ENCODE measurements at regions not wholly inside any gene's neighbourhood (a gene's known extent, or its start where the extent isn't known, plus 50 kb on each side); places are given as distances from the start of the nearest gene placed in this dataset.
"Not testable (repeated sequence)": the region's sequence is repeated elsewhere in the genome, so short reads cannot be mapped to it uniquely, and the experiment has no call there.

- DNase-seq (ENCODE audit: low spot score): no peak
These were observed 187.3 kb upstream of the INTU start for GRCh38 chr4:127445471-127445870.

GRCh38 chr4:127446427-127446885 is 186.3 kb upstream of the INTU start:
- DNase-seq (ENCODE audit: low spot score): no peak

DNA sequence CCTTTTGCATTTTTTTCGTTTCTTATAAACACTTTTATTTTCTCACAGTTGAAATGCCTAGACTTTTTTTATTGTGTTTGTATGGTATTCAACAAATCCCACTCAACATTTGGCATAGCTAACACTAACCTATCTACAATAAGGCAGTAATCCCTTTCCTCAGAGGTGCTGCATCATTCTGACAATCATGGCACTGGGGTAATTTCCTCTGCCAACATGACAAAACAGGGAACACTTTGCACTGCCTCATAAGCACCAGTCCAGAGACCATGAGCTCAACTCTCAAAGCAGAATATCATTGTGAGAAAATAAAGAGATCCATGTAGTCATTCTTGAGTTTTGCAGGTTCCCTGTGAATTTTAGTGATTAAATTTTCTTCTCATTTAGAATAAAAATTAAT is 183.8 kb upstream of the INTU start:
- no peak for DNase-seq (ENCODE audit: low spot score)

DNA sequence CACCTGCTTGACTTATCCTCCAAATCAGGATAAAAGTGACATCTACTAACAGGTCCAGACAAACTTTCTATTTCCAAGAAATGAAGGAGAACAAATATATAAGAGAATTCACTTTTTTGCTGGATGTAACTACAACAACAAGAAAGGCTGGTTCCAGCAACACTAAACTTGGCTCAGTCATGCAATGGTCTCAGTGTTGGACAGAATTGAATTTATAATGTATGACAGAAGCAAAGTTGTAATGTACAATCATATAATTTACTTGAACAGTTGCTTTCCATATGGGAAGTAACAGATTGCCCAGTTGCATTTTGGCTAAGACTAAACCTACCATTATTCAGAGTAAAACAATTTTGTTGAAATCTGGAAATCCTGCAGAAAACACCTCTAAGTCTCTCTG is 183.3 kb upstream of the INTU start:
- DNase-seq (ENCODE audit: low spot score): no peak

DNA sequence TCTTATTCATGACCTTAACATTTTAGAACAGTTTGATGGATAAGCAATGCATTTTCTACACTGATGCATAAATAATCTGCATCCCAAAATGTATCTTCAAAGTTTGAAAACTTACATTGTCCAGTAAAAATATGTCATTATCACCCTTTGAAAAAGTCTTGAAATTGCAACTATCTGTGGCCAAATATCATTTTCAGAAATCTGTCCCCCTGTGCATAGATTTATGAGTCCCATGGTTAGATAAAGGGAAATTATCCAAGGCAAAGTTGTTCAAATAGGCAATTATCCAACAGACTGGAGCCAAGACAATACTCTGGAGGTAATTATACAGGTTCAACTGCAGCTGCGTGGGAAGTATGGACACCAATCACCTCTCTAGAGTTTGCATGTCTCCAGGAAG is 182.5 kb upstream of the INTU start:
- no peak for DNase-seq (ENCODE audit: low spot score)

DNA sequence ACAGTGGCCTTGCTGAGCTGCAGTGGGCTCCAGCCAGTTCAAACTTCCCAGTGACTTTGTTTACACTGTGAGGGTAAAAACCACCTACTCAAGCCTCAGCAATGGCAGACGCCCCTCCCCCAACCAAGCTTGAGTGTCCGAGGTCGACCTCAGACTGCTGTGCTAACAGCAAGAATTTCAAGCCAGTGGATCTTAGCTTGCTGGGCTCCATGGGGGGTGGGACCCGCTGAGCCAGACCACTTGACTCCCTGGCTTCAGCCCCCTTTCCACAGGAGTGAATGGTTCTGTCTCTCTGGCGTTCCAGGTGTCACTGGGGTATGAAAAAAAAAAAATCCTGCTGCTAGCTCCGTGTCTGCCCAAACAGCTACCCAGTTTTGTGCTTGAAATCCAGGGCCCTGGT is 168.9 kb upstream of the INTU start:
- DNase-seq (ENCODE audit: low spot score): no peak

GRCh38 chr4:127469542-127469941 is 163.2 kb upstream of the INTU start:
- no peak for DNase-seq (ENCODE audit: low spot score)

- DNase-seq (ENCODE audit: low spot score): no peak
These were observed 162.6 kb upstream of the INTU start for GRCh38 chr4:127469959-127470809.

- not testable (repeated sequence) for DNase-seq (ENCODE audit: low spot score)
These were observed 154.5 kb upstream of the INTU start for GRCh38 chr4:127478271-127478670.

- peak; percentile 54 for DNase-seq (ENCODE audit: low spot score)
These were observed 153.6 kb upstream of the INTU start for GRCh38 chr4:127479031-127479622.

- no peak for DNase-seq (ENCODE audit: low spot score)
These were observed 150.7 kb upstream of the INTU start for GRCh38 chr4:127482049-127482448.

GRCh38 chr4:127484117-127484516 is 148.6 kb upstream of the INTU start:
- no peak for DNase-seq (ENCODE audit: low spot score)

DNA sequence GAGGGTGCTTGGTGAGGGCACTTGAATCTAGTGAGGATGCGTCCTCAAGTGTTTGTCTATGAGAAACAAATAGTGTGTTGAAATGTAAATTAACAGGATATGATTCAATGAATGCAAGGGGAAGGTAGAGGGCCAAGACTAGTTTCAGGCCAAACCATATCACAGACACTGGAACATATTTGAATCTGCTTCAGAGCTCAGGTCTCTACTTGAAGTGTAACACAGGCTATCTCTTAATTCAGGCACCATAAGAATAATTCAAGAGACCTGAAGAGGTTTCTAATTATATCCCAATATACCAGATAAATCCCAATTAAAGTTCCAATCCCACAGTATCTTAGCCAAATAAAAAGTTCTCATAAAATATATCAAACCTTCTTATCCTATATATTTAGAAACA is 146.5 kb upstream of the INTU start:
- DNase-seq (ENCODE audit: low spot score): no peak

DNA sequence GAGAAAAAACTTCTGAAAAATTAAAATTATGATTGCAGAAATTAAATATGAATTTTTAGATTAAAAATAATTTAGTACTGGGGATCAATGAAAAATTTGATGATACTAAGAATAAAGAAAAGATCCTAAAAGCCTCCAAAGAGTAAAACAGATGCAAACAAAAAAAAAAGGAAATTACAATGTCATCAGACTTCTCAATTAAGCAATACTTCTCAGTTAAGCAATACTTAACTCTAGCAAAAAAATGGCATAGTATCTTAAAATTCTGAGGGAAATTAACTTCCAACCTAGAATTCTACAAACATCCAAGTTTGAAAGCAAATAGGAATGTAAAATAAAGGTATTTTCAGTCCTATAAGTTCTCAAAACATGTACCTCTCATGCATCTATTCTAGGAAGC is 141.2 kb upstream of the INTU start:
- DNase-seq (ENCODE audit: low spot score): no peak

GRCh38 chr4:127496875-127497274 is 135.9 kb upstream of the INTU start:
- DNase-seq (ENCODE audit: low spot score): not testable (repeated sequence)

DNA sequence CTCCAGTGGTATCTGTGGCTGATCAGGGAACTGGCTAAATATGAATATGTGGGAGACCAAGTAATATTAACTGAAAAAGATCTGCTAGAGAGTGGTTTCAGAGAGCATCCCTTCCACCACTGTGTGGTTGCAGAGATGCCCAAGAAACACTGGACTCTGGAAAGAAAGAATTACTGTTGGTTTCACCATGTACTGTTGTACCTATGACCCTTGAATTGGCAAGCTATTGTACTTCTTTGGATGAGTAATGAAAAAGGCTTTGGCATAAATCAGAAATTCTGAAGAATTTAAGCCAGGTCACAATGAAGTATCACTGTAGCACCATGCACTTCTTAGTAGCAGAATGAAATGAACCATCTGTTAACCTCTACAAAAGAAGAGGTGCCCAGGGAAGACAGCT is 134.4 kb upstream of the INTU start:
- no peak for DNase-seq (ENCODE audit: low spot score)

GRCh38 chr4:127500242-127500641 is 132.5 kb upstream of the INTU start:
- DNase-seq (ENCODE audit: low spot score): no peak

DNA sequence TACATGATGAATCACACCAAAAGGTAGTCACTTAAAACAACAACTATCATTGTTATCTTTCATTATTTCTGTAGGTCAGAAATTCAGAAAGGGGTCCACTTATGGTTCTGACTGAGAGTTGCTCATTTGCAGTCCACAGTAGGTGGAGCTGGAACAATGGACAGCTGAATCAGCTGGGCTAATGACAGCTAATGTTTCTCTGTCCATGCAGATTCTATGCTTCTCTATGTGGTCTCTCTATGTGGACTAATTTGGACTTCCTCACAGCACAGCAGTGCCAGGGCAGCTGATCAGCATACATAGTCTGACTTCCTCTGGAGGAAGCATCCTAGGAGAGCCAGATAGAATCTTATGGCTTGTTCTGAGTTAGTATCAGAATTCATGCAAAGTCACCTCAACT is 131.7 kb upstream of the INTU start:
- DNase-seq (ENCODE audit: low spot score): no peak

- no peak for DNase-seq (ENCODE audit: low spot score)
These were observed 129.6 kb upstream of the INTU start for GRCh38 chr4:127503111-127503510.

- DNase-seq (ENCODE audit: low spot score): no peak
These were observed 127.6 kb upstream of the INTU start for GRCh38 chr4:127505203-127505602.

- no peak for DNase-seq (ENCODE audit: low spot score)
These were observed 126.5 kb upstream of the INTU start for GRCh38 chr4:127506283-127506682.

DNA sequence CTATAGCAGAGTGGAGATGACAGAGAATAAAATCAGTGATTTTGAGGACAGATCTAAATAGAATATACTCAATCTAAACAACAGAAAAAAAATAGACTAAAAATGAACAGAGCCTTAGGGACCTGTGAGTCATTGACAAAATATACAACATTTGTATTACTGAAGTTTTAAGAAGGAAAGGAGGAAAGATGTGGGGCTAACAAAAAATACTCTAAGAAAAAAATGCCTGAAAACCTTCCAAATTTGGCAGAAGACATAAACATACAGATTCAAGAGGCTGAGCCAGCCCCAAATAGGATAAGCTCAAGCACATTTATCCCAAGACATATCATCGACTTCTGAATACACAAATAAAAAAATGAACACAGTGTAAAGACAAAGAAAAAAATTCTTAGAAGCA is 123.6 kb upstream of the INTU start:
- DNase-seq (ENCODE audit: low spot score): no peak

GRCh38 chr4:127512672-127513071 is 120.1 kb upstream of the INTU start:
- not testable (repeated sequence) for DNase-seq (ENCODE audit: low spot score)
